BJ (cell line): ENCODE measurements at regions not wholly inside any gene's neighbourhood (a gene's known extent, or its start where the extent isn't known, plus 50 kb on each side); places are given as distances from the start of the nearest gene placed in this dataset.

Experiments used
- CTCF ChIA-PET: fragments of 350-600 bp; formaldehyde crosslinking; extraction: SDS; loops from one replicate; lab custom pipeline; 2021; ENCODE audit warnings: antibody characterized with exemption, inconsistent platforms; lab: Yijun Ruan, JAX
- POLR2A ChIA-PET: fragments of 300-600 bp; sonication (Branson Sonifier 250); formaldehyde crosslinking; extraction: SDS; loops from one replicate; lab custom pipeline; 2021; ENCODE audit warnings: antibody characterized with exemption; lab: Charles Lee
- DNase-seq: peaks from one replicate; pipeline ENCODE4 v3.0.0-alpha.2; 2011; ENCODE audit warnings: low read depth
- H3K27me3 ChIP-seq: 2 replicates; pipeline ENCODE4 v1.6.0; 2011; ENCODE audit warnings: low read length; ENCODE audit not compliant: control insufficient read depth, insufficient read depth
- H3K36me3 ChIP-seq: 2 replicates; pipeline ENCODE4 v1.5.1; 2011; ENCODE audit warnings: low read length; ENCODE audit not compliant: control insufficient read depth, insufficient read depth
- H3K4me3 ChIP-seq: 2 replicates; pipeline ENCODE4 v1.5.1; 2011; ENCODE audit warnings: low read depth, mild to moderate bottlenecking, control low read depth, low read length
- TF ChIP-seq, protein P1 (sequence below): IDR thresholded peaks from 2 replicates; pipeline ENCODE4 v1.5.1; 2011; ENCODE audit warnings: low read depth, mild to moderate bottlenecking, control low read depth, inconsistent platforms, low read length, moderate library complexity; ENCODE audit not compliant: insufficient read depth

DNA sequence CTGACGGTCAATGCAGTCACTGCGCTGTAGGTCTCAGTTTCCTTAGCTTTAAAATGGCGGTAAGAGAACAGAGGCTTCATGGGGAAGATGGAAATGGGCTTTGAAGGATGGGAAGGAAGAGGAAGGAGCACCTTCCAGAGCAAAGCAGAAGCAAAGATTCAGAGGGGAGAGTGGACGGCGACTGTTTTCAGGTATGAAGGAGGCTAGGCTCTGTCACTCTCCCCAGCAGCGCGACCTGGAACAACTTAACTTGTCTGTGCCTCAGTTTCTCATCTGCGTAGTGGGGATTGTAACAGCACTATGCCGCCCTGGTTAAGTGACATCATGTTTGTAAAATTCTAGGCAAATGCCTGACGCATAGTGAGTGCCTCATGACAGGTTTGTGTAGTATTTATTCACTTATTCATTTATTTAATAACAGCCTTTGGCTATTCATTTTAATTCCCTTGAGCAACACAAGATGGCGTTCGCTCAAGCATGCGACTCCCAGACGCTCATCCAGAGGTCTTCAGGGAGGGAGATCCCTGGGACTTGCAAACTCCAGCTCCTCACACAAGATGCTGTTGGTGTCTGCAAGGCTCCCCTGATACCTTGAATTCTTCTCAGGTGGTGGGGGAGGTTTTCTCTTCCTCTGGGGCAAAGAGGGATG is 336.3 kb downstream of the DYSF start:
- TF ChIP-seq, protein P1, sequence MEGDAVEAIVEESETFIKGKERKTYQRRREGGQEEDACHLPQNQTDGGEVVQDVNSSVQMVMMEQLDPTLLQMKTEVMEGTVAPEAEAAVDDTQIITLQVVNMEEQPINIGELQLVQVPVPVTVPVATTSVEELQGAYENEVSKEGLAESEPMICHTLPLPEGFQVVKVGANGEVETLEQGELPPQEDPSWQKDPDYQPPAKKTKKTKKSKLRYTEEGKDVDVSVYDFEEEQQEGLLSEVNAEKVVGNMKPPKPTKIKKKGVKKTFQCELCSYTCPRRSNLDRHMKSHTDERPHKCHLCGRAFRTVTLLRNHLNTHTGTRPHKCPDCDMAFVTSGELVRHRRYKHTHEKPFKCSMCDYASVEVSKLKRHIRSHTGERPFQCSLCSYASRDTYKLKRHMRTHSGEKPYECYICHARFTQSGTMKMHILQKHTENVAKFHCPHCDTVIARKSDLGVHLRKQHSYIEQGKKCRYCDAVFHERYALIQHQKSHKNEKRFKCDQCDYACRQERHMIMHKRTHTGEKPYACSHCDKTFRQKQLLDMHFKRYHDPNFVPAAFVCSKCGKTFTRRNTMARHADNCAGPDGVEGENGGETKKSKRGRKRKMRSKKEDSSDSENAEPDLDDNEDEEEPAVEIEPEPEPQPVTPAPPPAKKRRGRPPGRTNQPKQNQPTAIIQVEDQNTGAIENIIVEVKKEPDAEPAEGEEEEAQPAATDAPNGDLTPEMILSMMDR, result peak; percentile 48
- no peak for DNase-seq
- ChIA-PET CTCF (interaction anchor here (0.6 to 3.3 kb wide), 9 partner anchors 9 to 517 kb away, joined by 3 to 14 read pairs (median 4); no protein-coding TSS in a partner anchor), POLR2A (no interaction called here)
- H3K36me3 ChIP-seq, result no peaks in the 10 kb centered on the region
- no peak overlapping the region for H3K4me3 ChIP-seq
- peaks cover 1% of the 10 kb centered on the region for H3K27me3 ChIP-seq

GRCh38 chr2:71788601-71789240 is 335.4 kb downstream of the DYSF start:
- DNase-seq, result no peak
- Histone ChIP-seq H3K4me3 (no peak overlapping the region), H3K36me3 (no peaks in the 10 kb centered on the region), H3K27me3 (peaks cover 1% of the 10 kb centered on the region)
- TF ChIP-seq, protein P1, result no peak
- ChIA-PET CTCF (interaction anchor here (0.5 to 3.3 kb wide), 7 partner anchors 10 to 362 kb away, joined by 3 to 14 read pairs (median 5); no protein-coding TSS in a partner anchor), POLR2A (no interaction called here)

GRCh38 chr2:71788186-71788525 is 334.8 kb downstream of the DYSF start:
- Histone ChIP-seq H3K4me3 (no peak overlapping the region), H3K27me3 (peaks cover 1% of the 10 kb centered on the region), H3K36me3 (no peaks in the 10 kb centered on the region)
- ChIA-PET POLR2A (no interaction called here), CTCF (interaction anchor here (0.5 to 3.3 kb wide), 6 partner anchors 9 to 362 kb away, joined by 3 to 14 read pairs (median 6); no protein-coding TSS in a partner anchor)
- no peak for DNase-seq
- TF ChIP-seq, protein P1, result no peak

GRCh38 chr2:71787476-71788185 is 334.3 kb downstream of the DYSF start:
- TF ChIP-seq, protein P1, result no peak
- no peak for DNase-seq
- H3K27me3 ChIP-seq, result peaks cover 1% of the 10 kb centered on the region
- no peak overlapping the region for H3K4me3 ChIP-seq
- ChIA-PET POLR2A (no interaction called here), CTCF (interaction anchor here (0.6 to 3.3 kb wide), 8 partner anchors 9 to 995 kb away, joined by 3 to 14 read pairs (median 6); partner anchors contain the start of gene CYP26B1)
- no peaks in the 10 kb centered on the region for H3K36me3 ChIP-seq

DNA sequence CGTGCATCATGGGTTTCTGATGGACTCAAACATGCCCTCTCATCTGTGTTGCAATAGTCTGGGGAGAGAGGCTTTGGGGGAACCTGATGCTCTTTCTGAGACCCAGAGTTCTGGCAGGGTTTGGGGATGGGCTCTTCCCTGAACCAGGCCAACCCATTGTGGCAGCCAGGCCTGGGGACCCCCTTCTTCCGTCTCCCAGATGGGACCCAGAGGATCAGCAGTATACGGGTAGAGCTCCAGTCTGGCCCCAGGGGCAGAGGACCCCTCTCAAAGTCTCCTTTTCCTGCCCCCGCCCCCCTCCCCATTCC is 333.7 kb downstream of the DYSF start:
- no peaks in the 10 kb centered on the region for H3K36me3 ChIP-seq
- POLR2A ChIA-PET, result no interaction called here
- TF ChIP-seq, protein P1, result no peak
- no peak overlapping the region for H3K4me3 ChIP-seq
- CTCF ChIA-PET, result interaction anchor here (0.6 to 3.3 kb wide), 7 partner anchors 12 to 994 kb away, joined by 3 to 14 read pairs (median 5); partner anchors contain the start of gene CYP26B1
- peaks cover 1% of the 10 kb centered on the region for H3K27me3 ChIP-seq
- DNase-seq, result no peak
